ENCODE measurements at regions not wholly inside any gene's neighbourhood (a gene's known extent, or its start where the extent isn't known, plus 50 kb on each side); places are given as distances from the start of the nearest gene placed in this dataset.

GRCh38 chr12:124495194-124495983 is 72.0 kb downstream of the NCOR2 start:
- ATAC-seq, result no peak
- WGBS, 2 donors, result 75 to 78% methylated on average over 28 of the region's 28 CpGs
- H3K27me3 ChIP-seq, result no peaks in the 10 kb centered on the region
- peak overlapping the region in 2 of 10 donors; percentile 10 to 23 for H3K27ac ChIP-seq
- no peak for TF ChIP-seq CTCF (IDR thresholded peaks at IDR 0.05)
- peaks cover 32 to 99% (median 83%) of the 10 kb centered on the region in 9 donors for H3K4me1 ChIP-seq
- H3K9me3 ChIP-seq, result no peaks in the 10 kb centered on the region
- H3K4me3 ChIP-seq, result no peak overlapping the region
- peaks cover 0 to 42% (median 9%) of the 10 kb centered on the region in 9 donors for H3K36me3 ChIP-seq
- peak in 1 of 2 donors; percentile 10 for DNase-seq
- intact Hi-C loops (cut with DNase I), result loop anchor here in 1 of 10 donors (5.0 to 10.0 kb wide), 2 partner anchors 113 to 159 kb away; no protein-coding TSS in a partner anchor

DNA sequence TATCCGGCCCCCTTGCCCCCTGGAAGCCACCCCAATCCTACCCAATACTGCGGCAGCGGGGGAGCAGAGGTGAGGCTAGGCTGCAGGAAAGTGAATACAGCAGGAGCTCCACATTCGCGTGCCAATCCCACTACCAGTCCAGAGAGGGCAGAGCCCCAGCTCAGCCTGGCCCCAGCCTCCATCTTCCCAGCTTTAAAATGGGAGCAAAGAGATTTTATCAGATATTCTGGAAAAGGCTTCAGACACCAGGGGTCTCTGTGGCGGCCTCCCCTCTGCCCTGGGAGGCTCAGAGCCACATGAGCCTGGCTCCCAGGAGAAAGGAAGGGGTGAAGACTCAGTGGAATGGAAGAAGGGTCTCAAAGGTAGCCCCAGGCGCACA is 72.7 kb downstream of the NCOR2 start:
- peak in 1 of 2 donors; percentile 4 for DNase-seq
- Histone ChIP-seq H3K4me3 (no peak overlapping the region), H3K27ac (no peak overlapping the region), H3K9me3 (no peaks in the 10 kb centered on the region), H3K36me3 (peaks cover 0 to 45% (median 9%) of the 10 kb centered on the region in 9 donors), H3K27me3 (no peaks in the 10 kb centered on the region), H3K4me1 (peaks cover 28 to 99% (median 79%) of the 10 kb centered on the region in 9 donors)
- intact Hi-C loops (cut with DNase I), result loop anchor here in 1 of 10 donors (5.0 to 10.0 kb wide), 2 partner anchors 112 to 160 kb away; no protein-coding TSS in a partner anchor
- ATAC-seq, result no peak
- TF ChIP-seq CTCF (IDR thresholded peaks at IDR 0.05), result no peak
- WGBS, 2 donors, result 94 to 95% methylated on average over 7 of the region's 7 CpGs

GRCh38 chr12:124493809-124494750 is 73.3 kb downstream of the NCOR2 start:
- 74 to 79% methylated on average over 27 of the region's 27 CpGs for WGBS, 2 donors
- Histone ChIP-seq H3K36me3 (peaks cover 0 to 51% (median 9%) of the 10 kb centered on the region in 9 donors), H3K27me3 (no peaks in the 10 kb centered on the region), H3K4me1 (peaks cover 25 to 99% (median 77%) of the 10 kb centered on the region in 9 donors), H3K4me3 (no peak overlapping the region), H3K9me3 (no peaks in the 10 kb centered on the region), H3K27ac (no peak overlapping the region)
- TF ChIP-seq CTCF (IDR thresholded peaks at IDR 0.05), result no peak
- intact Hi-C loops (cut with DNase I), result loop anchor here in 1 of 10 donors (10.0 kb wide), 1 partner anchor 161 kb away; no protein-coding TSS in a partner anchor
- ATAC-seq, result no peak
- peak in 1 of 2 donors; percentile 15 for DNase-seq

All from heart right ventricle (tissue), 16 donors.